C4-2B (cell line): ENCODE measurements at regions not wholly inside any gene's neighbourhood (a gene's known extent, or its start where the extent isn't known, plus 50 kb on each side); places are given as distances from the start of the nearest gene placed in this dataset.

Source experiments
- CTCF ChIP-seq: fragments of 450-650 bp; conservative IDR thresholded peaks from 2 replicates; pipeline ENCODE4 v1.5.1; 2017; ENCODE audit warnings: mild to moderate bottlenecking
- ZFX ChIP-seq: fragments of 450-650 bp; IDR thresholded peaks from 2 replicates; pipeline ENCODE4 v1.6.1; 2017

DNA sequence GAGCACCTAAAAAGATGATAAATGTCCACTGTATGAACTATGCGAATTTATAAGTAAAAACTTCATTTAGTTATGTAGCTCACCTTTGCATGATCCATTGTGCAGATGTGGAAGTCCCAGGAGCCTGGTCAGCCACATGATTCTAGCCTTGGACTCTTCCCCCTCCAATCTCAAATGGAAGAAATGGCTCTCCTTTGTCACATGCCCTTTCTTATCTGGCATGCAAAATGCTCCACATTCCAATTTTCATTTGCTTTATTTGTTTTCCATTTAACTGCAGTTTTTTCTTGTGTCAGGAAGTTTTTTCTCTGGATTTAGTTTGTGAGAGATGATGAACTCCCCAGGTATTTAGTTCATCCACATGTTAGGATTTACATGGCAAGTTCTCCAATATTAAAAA, 73.8 kb downstream of the DYRK2 start:
- TF ChIP-seq CTCF, result no peak
- TF ChIP-seq ZFX, result no peak
